Esophagus squamous epithelium (tissue), 5 donors: ENCODE measurements at regions not wholly inside any gene's neighbourhood (a gene's known extent, or its start where the extent isn't known, plus 50 kb on each side); places are given as distances from the start of the nearest gene placed in this dataset.

Source experiments
- DNase-seq: peaks from one replicate; lab custom pipeline; 2025; lab: John Stamatoyannopoulos, UW
- H3K27ac ChIP-seq, 4 donors: fragments of 200-600 bp; sonication (generic); one replicate each; pipeline ENCODE4 v1.5.1; 2016 to 2019; ENCODE audit warnings: mild to moderate bottlenecking in 1 of 4
- H3K27me3 ChIP-seq, 4 donors: fragments of 200-600 bp; sonication (generic); 1 replicate in 3 of 4; 2 replicates in 1 of 4; pipeline versions ENCODE4 v1.5.1 to v1.6.0; 2017 to 2021; ENCODE audit warnings: antibody characterized with exemption in 1 of 4
- H3K36me3 ChIP-seq, 3 donors: fragments of 200-600 bp; sonication (generic); one replicate each; pipeline ENCODE4 v1.5.1; 2016 to 2019
- H3K4me1 ChIP-seq, 3 donors: fragments of 200-600 bp; sonication (generic); one replicate each; pipeline ENCODE4 v1.5.1; 2017 to 2019
- H3K4me3 ChIP-seq, 4 donors: fragments of 200-600 bp; sonication (generic); 1 replicate in 3 of 4; 2 replicates in 1 of 4; pipeline ENCODE4 v1.5.1; 2016 to 2019; ENCODE audit warnings: mild to moderate bottlenecking in 2 of 4, moderate library complexity in 1 of 4
- H3K9me3 ChIP-seq, 3 donors: fragments of 200-600 bp; sonication (generic); one replicate each; pipeline ENCODE4 v1.5.1; 2016 to 2019
- CTCF ChIP-seq, 6 experiments: fragments of 450-650 bp in 4 of 6; fragments of 200-600 bp in 2 of 6; sonication (generic) in 2 of 6; IDR thresholded peaks; one replicate each; pipeline ENCODE4 v1.5.1; 2016 to 2019; ENCODE audit warnings: antibody characterized with exemption in 6 of 6, mild to moderate bottlenecking in 4 of 6, moderate library complexity in 4 of 6
- POLR2A ChIP-seq, 4 donors: fragments of 450-650 bp; IDR thresholded peaks; one replicate each; pipeline ENCODE4 v1.6.1; 2017; ENCODE audit warnings: antibody characterized with exemption in 4 of 4, mild to moderate bottlenecking in 4 of 4, moderate library complexity in 3 of 4
- WGBS, 2 donors: methylation state at CpG; one replicate each; pipeline ENCODE4 v1.1.5; 2018; 5-methylcytosine and 5-hydroxymethylcytosine counted together
- intact Hi-C: fragments of 100-400 bp; cut with DNase I; formaldehyde crosslinking; loops from one replicate; pipeline ENCODE4 v1.15.0; 2022
- donor health status: DM: yes; HTN: yes; CAD: no.

DNA sequence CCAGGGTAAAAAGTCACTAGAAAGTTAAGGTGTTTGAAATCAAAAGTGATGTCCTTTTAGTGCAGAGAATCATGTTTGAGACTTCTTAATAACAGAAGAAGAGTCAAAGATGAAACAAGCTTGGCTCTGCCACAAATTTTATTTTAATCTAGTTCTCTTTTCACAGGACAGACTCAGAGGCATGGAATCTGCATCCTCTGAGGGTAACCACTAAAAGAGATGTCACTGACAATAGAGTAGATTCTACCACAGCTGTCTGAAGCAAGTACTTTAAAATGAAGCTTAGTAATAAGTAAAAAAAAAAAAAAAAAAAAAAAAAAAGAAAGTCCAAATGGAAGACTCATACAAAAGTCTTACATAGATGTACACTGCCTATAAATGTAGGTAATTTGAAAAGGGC, 519.7 kb upstream of the PRMT6 start:
- TF ChIP-seq CTCF (IDR thresholded peaks at IDR 0.05) (no peak), POLR2A (IDR thresholded peaks at IDR 0.05) (no peak)
- no peak overlapping the region for H3K27ac ChIP-seq
- intact Hi-C loops = no loop called here

DNA sequence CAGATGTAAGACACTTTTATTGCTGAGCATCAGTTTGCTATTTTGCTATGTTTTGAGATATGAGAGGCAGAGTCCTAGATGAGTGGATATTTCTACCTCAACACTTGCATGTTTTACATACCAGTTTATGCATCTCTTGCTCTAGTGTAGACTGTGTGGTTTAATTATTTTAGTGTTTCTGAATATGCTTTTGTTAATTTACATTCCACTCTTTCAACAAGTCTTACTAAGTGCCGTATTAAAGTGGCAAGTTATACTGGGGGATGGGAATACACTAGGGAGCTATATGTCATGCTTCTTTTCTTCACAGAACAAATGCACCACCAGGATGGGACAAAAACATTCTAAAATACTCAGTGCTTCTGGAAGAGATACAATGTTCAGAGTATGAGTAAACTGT, 507.7 kb upstream of the PRMT6 start:
- no peak overlapping the region for H3K27ac ChIP-seq
- 56 to 59% methylated on average over 1 of the region's 1 CpG for WGBS, 2 donors
- no peaks in the 10 kb centered on the region for H3K36me3 ChIP-seq
- no peak overlapping the region for H3K4me3 ChIP-seq
- no peak for TF ChIP-seq CTCF (IDR thresholded peaks at IDR 0.05)
- no peak for TF ChIP-seq POLR2A (IDR thresholded peaks at IDR 0.05)
- no peaks in the 10 kb centered on the region for H3K9me3 ChIP-seq
- DNase-seq = no peak
- no peaks in the 10 kb centered on the region for H3K4me1 ChIP-seq
- intact Hi-C loops = no loop called here
- no peaks in the 10 kb centered on the region for H3K27me3 ChIP-seq

More for the DNA sequence above, 519.7 kb upstream of the PRMT6 start:
- H3K9me3 ChIP-seq = peaks cover 0 to 8% (median 8%) of the 10 kb centered on the region in 3 donors
- no peaks in the 10 kb centered on the region for H3K27me3 ChIP-seq
- H3K4me1 ChIP-seq = no peaks in the 10 kb centered on the region
- no peak overlapping the region for H3K4me3 ChIP-seq
- H3K36me3 ChIP-seq = no peaks in the 10 kb centered on the region
- DNase-seq = no peak

GRCh38 chr1:106554294-106554693, 502.2 kb upstream of the PRMT6 start:
- no peak for DNase-seq
- Histone ChIP-seq H3K4me3 (no peak overlapping the region), H3K4me1 (no peaks in the 10 kb centered on the region), H3K36me3 (no peaks in the 10 kb centered on the region), H3K9me3 (no peaks in the 10 kb centered on the region), H3K27me3 (no peaks in the 10 kb centered on the region), H3K27ac (no peak overlapping the region)
- TF ChIP-seq CTCF (IDR thresholded peaks at IDR 0.05) = no peak
- no peak for TF ChIP-seq POLR2A (IDR thresholded peaks at IDR 0.05)
- intact Hi-C loops = no loop called here

DNA sequence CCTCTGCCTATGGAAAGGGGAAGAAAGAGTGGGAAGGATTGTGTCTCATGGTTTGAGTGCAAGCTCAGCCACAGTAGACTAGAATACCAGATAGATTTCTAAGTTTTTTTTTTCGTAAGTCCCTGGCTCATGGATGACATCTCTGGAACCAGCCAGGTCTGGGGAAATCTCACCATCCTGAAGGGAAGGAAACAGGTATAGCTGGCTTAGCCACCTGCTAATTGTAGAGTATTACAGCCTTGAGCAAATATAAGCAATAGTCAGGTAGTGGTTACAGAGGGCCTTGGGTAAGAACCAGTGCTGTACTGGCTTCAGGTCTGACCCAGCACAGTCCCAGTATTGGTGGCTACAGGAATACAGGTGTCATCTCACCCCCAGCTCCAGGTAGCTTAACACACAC, 500.9 kb upstream of the PRMT6 start:
- H3K27me3 ChIP-seq = no peaks in the 10 kb centered on the region
- no peak overlapping the region for H3K4me3 ChIP-seq
- no peaks in the 10 kb centered on the region for H3K4me1 ChIP-seq
- intact Hi-C loops = no loop called here
- no peak for DNase-seq
- H3K9me3 ChIP-seq = no peaks in the 10 kb centered on the region
- no peaks in the 10 kb centered on the region for H3K36me3 ChIP-seq
- H3K27ac ChIP-seq = no peak overlapping the region
- TF ChIP-seq CTCF (IDR thresholded peaks at IDR 0.05) (no peak), POLR2A (IDR thresholded peaks at IDR 0.05) (no peak)
- 33 to 71% methylated on average over 1 of the region's 1 CpG for WGBS, 2 donors

GRCh38 chr1:106564192-106564591, 492.3 kb upstream of the PRMT6 start:
- H3K36me3 ChIP-seq = no peaks in the 10 kb centered on the region
- H3K4me1 ChIP-seq = no peaks in the 10 kb centered on the region
- TF ChIP-seq POLR2A (IDR thresholded peaks at IDR 0.05) (no peak), CTCF (IDR thresholded peaks at IDR 0.05) (no peak)
- no peak for DNase-seq
- no peak overlapping the region for H3K27ac ChIP-seq
- WGBS, 2 donors = 38 to 46% methylated on average over 2 of the region's 2 CpGs
- H3K4me3 ChIP-seq = no peak overlapping the region
- no peaks in the 10 kb centered on the region for H3K27me3 ChIP-seq
- no peaks in the 10 kb centered on the region for H3K9me3 ChIP-seq
- intact Hi-C loops = no loop called here
